ENCODE measurements at regions not wholly inside any gene's neighbourhood (a gene's known extent, or its start where the extent isn't known, plus 50 kb on each side); places are given as distances from the start of the nearest gene placed in this dataset.

DNA sequence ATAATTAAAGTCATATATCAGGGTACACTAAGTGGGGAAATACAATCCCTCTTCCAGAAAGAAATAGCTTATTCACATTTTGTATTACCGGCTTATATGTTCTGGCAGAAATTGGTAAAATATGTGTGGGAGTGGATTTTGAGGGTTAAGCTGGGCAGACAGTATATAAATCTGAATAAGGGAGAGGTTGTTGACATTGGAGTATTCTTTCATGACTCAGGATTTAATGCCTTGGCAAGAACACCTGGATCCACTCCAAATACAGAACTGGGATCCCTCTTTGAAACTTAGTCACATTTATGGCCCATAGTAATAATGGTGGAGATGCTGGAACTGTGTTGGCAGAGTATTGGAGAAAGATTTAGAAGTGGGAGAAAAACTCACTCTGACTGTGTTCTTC lies 54.3 kb upstream of the TET2 start (continued):
- no peak for TF ChIP-seq EZH2phosphoT487 (IDR thresholded peaks at IDR 0.05; ENCODE audit: unreplicated experiment)
- TF ChIP-seq, protein P1, sequence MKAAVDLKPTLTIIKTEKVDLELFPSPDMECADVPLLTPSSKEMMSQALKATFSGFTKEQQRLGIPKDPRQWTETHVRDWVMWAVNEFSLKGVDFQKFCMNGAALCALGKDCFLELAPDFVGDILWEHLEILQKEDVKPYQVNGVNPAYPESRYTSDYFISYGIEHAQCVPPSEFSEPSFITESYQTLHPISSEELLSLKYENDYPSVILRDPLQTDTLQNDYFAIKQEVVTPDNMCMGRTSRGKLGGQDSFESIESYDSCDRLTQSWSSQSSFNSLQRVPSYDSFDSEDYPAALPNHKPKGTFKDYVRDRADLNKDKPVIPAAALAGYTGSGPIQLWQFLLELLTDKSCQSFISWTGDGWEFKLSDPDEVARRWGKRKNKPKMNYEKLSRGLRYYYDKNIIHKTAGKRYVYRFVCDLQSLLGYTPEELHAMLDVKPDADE (IDR thresholded peaks at IDR 0.05) = no peak
- TF ChIP-seq EZH2 (IDR thresholded peaks at IDR 0.05; ENCODE audit: low read depth, unreplicated experiment) = no peak
- no peak for TF ChIP-seq ZNF114 (CRISPR knock-in tag; IDR thresholded peaks at IDR 0.05)
- no peak for TF ChIP-seq STAT1 (IDR thresholded peaks at IDR 0.05; ENCODE audit: unreplicated experiment)

DNA sequence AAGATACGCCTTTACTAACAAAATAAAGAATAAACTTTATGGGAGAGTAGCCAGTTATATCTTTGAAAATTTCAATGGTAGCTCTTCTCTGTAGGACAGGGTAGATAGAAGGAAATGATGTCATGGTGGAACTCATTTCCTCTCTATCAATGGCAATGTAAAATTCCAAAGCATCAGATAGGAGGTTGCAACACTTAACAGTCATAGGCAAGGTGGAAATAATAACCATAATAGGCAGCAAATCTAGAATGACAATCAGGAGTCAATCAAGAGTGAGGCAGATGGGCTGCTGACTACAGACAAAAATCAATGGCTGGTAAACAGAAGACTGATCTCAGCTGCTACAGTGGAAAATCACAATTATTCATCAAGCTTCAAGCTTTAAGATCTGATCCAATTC lies 53.9 kb upstream of the TET2 start:
- DNase-seq (ENCODE audit: low spot score) = no peak
- Histone ChIP-seq H3F3A (replicated peaks; ENCODE audit: low read depth) (no peaks in the 10 kb centered on the region), H4K20me1 (replicated peaks; ENCODE audit: insufficient read depth) (no peaks in the 10 kb centered on the region), H3K27me3 (ENCODE audit: insufficient read depth) (no peaks in the 10 kb centered on the region), H3K27ac (ENCODE audit: low read depth) (no peak overlapping the region), H2AFZ (no peak overlapping the region), H3K36me3 (ENCODE audit: insufficient read depth) (no peaks in the 10 kb centered on the region), H3K4me3 (no peak overlapping the region), H3K9me2 (ENCODE audit: insufficient read depth) (no peaks in the 10 kb centered on the region; the same call in 1 of the 2 replicates), H3K4me2 (no peak overlapping the region), H3K4me1 (ENCODE audit: insufficient read depth) (peaks cover 13% of the 10 kb centered on the region), H3K79me2 (replicated peaks; ENCODE audit: insufficient read depth) (no peaks in the 10 kb centered on the region)
- Mint-ChIP-seq H3K9me3 (peaks cover 21% of the 10 kb centered on the region), H3K36me3 (ENCODE audit: low read depth) (no peaks in the 10 kb centered on the region; the same call in 2 of the 3 replicates), H3K4me3 (no peak overlapping the region), H3K27me3 (ENCODE audit: insufficient read depth, low read depth, poor library complexity) (no peaks in the 10 kb centered on the region), H3K27ac (no peak overlapping the region), H3K4me1 (peaks cover 12% of the 10 kb centered on the region; the same call in 2 of the 3 replicates)
- no peak for TF ChIP-seq REST (IDR thresholded peaks at IDR 0.05; ENCODE audit: unreplicated experiment)
- no peak for TF ChIP-seq ZNF331 (CRISPR knock-in tag; IDR thresholded peaks at IDR 0.05; ENCODE audit: low read depth)
- no peak for ATAC-seq

DNA sequence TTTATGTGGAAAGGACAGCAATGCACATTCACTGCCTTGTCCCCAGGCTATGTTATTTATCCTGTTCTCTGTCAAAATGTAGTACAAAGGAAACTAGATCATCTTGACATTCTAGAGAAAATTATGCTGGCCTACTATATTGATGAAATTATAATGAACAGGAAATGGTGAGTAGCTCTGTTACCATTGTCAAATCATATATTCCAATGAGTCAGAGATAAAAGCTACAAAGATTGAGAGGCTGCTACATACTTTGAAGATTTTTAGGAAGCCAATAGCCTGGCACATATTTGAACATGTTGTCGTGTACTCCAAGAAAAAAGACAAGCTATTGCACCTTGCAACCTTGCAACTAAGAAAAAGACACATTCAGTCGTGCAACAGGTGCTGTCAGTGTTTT lies 52.7 kb upstream of the TET2 start:
- Mint-ChIP-seq H3K4me3 (no peak overlapping the region), H3K9me3 (peaks cover 28% of the 10 kb centered on the region)
- H3F3A ChIP-seq (replicated peaks; ENCODE audit: low read depth) = no peaks in the 10 kb centered on the region
- TF ChIP-seq NANOG (IDR thresholded peaks at IDR 0.05; ENCODE audit: borderline replicate concordance) (no peak), STAT1 (IDR thresholded peaks at IDR 0.05; ENCODE audit: unreplicated experiment) (no peak), REST (IDR thresholded peaks at IDR 0.05; ENCODE audit: unreplicated experiment) (no peak), ZNF114 (CRISPR knock-in tag; IDR thresholded peaks at IDR 0.05) (no peak), JUNB (IDR thresholded peaks at IDR 0.05; ENCODE audit: unreplicated experiment) (no peak)

More for the DNA sequence above, 52.7 kb upstream of the TET2 start:
- H3K9me2 ChIP-seq (ENCODE audit: insufficient read depth) = peaks cover 5% of the 10 kb centered on the region
- no peaks in the 10 kb centered on the region for H3K27me3 ChIP-seq (ENCODE audit: insufficient read depth)
- H3K4me2 ChIP-seq = no peak overlapping the region
- no peaks in the 10 kb centered on the region for H3K36me3 ChIP-seq (ENCODE audit: insufficient read depth)
- DNase-seq (ENCODE audit: low spot score) = no peak
- no peaks in the 10 kb centered on the region for H3K27me3 Mint-ChIP-seq (ENCODE audit: insufficient read depth, low read depth, poor library complexity)
- no peak for ATAC-seq
- no peak overlapping the region for H3K27ac ChIP-seq (ENCODE audit: low read depth)
- H3K4me1 ChIP-seq (ENCODE audit: insufficient read depth) = peaks cover under 1% of the 10 kb centered on the region
- H3K36me3 Mint-ChIP-seq (ENCODE audit: low read depth) = peaks cover 2% of the 10 kb centered on the region; the same call in 1 of the 3 replicates
- no peaks in the 10 kb centered on the region for H3K79me2 ChIP-seq (replicated peaks; ENCODE audit: insufficient read depth)
- H3K4me3 ChIP-seq = no peak overlapping the region
- H3K4me1 Mint-ChIP-seq = peaks cover 3% of the 10 kb centered on the region; the same call in 2 of the 3 replicates
- H4K20me1 ChIP-seq (replicated peaks; ENCODE audit: insufficient read depth) = no peaks in the 10 kb centered on the region
- H2AFZ ChIP-seq = no peak overlapping the region
- no peak overlapping the region for H3K27ac Mint-ChIP-seq
